Ectodermal cell (in vitro differentiated cells): ENCODE measurements at regions not wholly inside any gene's neighbourhood (a gene's known extent, or its start where the extent isn't known, plus 50 kb on each side); places are given as distances from the start of the nearest gene placed in this dataset.
"Not testable (repeated sequence)": the region's sequence is repeated elsewhere in the genome, so short reads cannot be mapped to it uniquely, and the experiment has no call there.

Experiments used
- H3K27ac ChIP-seq: 2 replicates; pipeline ENCODE4 v1.7.0; 2013; ENCODE audit warnings: mild to moderate bottlenecking, low read depth, low read length; ENCODE audit not compliant: insufficient read depth, poor library complexity, severe bottlenecking
- H3K27me3 ChIP-seq: 2 replicates; pipeline ENCODE4 v1.7.0; 2013; ENCODE audit warnings: mild to moderate bottlenecking, low read length; ENCODE audit not compliant: insufficient read depth, control insufficient read depth, poor library complexity, severe bottlenecking
- H3K36me3 ChIP-seq: one replicate; pipeline ENCODE4 v1.7.0; 2013; ENCODE audit warnings: low read length; ENCODE audit not compliant: control insufficient read depth, insufficient read depth
- H3K4me1 ChIP-seq: one replicate; pipeline ENCODE4 v1.7.0; 2013; ENCODE audit warnings: low read length; ENCODE audit not compliant: control insufficient read depth, insufficient read depth
- H3K4me3 ChIP-seq: 2 replicates; pipeline ENCODE4 v1.7.0; 2013; ENCODE audit warnings: low read depth, low read length, control low read depth; ENCODE audit not compliant: insufficient read depth
- H3K9me3 ChIP-seq: 2 replicates; pipeline ENCODE4 v1.7.0; 2013; ENCODE audit warnings: mild to moderate bottlenecking, low read length, moderate library complexity; ENCODE audit not compliant: control insufficient read depth
- WGBS, 2 experiments: methylation state at CpG; one replicate each; pipeline ENCODE4 v1.1.7; 2013; ENCODE audit warnings: missing lambda C conversion rate in 2 of 2; 5-methylcytosine and 5-hydroxymethylcytosine counted together

DNA sequence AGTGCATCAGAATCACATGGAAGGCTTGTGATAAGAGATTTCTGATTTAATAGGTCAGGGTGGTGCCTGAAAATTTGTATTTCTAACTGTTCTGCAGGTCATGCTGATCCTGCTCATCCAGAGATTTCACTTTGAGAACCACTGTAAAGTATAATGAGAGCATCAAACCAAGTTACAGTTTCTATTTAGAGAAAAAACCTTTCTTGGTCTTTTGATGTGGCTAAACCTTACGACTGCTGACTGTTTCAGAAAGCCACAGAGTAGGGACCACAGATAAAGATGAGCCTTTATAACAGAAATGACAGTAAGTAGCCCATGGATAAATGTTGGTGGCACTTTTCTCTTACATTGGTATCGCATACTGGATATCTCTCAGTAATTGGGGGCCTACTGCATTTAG is 109.4 kb upstream of the FANCL start:
- no peaks in the 10 kb centered on the region for H3K36me3 ChIP-seq
- H3K4me1 ChIP-seq, result no peaks in the 10 kb centered on the region
- H3K27ac ChIP-seq, result no peak overlapping the region
- H3K9me3 ChIP-seq, result no peaks in the 10 kb centered on the region
- H3K27me3 ChIP-seq, result no peaks in the 10 kb centered on the region
- no peak overlapping the region for H3K4me3 ChIP-seq
- 92 to 94% methylated on average over 2 of the region's 2 CpGs for WGBS, 2 experiments

DNA sequence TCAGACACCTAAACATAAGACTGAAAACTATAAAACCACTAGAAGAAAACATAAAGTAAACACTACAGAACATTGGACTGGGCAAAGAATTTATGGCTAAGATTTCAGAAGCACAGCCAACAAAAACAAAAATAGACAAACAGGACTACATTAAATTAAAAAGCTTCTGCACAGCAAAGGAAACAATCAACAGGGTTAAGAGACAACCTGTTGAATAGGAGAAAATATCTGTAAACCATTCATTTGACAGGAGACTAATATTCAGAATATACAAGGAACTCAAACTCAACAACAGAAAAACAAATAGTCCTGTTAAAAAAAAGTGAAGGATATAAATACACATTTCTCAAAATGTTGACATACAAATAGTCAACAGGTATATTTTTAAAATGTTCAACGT is 106.7 kb upstream of the FANCL start:
- Histone ChIP-seq H3K4me1 (no peaks in the 10 kb centered on the region), H3K27ac (no peak overlapping the region), H3K9me3 (no peaks in the 10 kb centered on the region), H3K36me3 (no peaks in the 10 kb centered on the region), H3K27me3 (no peaks in the 10 kb centered on the region), H3K4me3 (no peak overlapping the region)
- WGBS, 2 experiments, result 80% methylated on average over 1 of the region's 1 CpG; no CpG with 5 or more reads in 1 of the 2 experiments

DNA sequence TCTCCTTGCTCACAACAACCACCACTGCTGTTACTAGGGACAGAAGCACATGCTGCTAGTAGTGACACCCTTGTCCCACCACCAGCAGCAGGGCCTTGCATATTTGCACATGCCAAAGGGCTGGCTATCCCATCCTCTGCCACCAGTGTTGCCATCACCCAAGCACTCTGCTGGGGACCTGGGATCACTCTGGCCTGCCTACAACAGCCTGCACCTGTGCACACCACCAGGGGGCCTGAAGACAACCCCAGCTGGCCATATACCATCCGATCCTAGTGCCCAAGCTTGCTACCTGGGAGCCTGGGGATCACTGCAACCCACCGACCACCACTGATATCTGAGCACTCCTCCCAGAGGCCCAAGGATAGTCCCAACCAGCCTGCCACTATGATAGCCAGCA is 99.9 kb upstream of the FANCL start:
- H3K4me1 ChIP-seq, result no peaks in the 10 kb centered on the region
- no peak overlapping the region for H3K4me3 ChIP-seq
- no peak overlapping the region for H3K27ac ChIP-seq
- WGBS, 2 experiments, result 86 to 94% methylated on average over 2 of the region's 2 CpGs
- no peaks in the 10 kb centered on the region for H3K27me3 ChIP-seq
- no peaks in the 10 kb centered on the region for H3K9me3 ChIP-seq
- no peaks in the 10 kb centered on the region for H3K36me3 ChIP-seq

DNA sequence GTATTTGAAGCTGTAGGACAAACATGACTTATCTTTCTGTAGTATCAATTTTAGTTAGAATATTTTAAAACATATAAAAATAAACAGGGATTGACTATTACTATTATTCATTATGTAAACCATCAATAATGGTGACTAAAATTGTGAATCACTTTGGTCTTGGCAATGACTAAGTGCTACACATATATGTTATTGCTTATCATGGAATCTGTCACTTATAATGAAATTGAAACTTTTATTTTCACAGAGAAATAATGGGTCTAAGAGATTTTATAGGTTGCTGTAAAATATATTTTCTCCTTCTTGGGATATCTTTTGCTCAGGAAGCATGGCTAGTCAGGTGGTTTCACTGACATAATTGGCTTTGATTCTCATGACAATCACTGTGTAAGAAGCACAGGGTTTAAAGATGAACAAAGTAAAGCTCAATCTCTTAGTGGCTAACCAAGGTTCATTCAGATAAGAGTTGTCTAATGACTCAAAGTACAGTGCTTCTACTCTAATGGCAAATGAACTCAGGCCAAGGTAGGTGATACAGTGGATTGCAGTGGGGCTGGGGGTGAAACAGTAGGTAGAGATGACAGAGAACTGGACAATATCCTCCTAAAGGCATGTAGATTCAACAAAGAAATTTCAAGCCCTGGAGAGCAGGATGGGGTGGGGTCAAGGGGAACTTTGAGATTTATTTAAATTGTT is 98.6 kb upstream of the FANCL start:
- H3K27ac ChIP-seq, result no peak overlapping the region
- no peaks in the 10 kb centered on the region for H3K27me3 ChIP-seq

DNA sequence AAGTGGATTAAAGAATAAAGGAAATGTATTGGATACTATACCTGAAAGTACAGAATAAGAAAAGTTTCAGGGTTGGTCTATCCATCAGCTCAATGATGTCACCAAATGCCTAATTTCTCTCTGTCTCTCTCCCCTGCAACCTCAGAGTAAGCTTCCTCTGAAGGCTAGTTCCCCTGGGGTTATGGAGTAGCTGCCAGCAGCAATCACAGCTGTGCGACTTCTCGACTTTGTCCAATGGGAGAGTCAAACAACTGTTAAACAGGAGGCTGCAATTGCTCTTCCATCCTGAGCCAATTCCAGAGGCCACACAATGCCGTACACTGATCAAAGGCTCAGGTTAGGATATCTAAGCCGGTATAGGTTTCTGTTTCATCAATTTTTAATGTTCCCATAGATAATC is 95.3 kb upstream of the FANCL start:
- 92 to 95% methylated on average over 3 to 4 of the region's 4 CpGs for WGBS, 2 experiments
- Histone ChIP-seq H3K4me3 (no peak overlapping the region), H3K27me3 (no peaks in the 10 kb centered on the region), H3K27ac (no peak overlapping the region), H3K36me3 (no peaks in the 10 kb centered on the region), H3K4me1 (no peaks in the 10 kb centered on the region), H3K9me3 (no peaks in the 10 kb centered on the region)

More for the DNA sequence above, 98.6 kb upstream of the FANCL start:
- H3K9me3 ChIP-seq, result no peaks in the 10 kb centered on the region
- H3K4me1 ChIP-seq, result no peaks in the 10 kb centered on the region
- H3K4me3 ChIP-seq, result no peak overlapping the region
- no peaks in the 10 kb centered on the region for H3K36me3 ChIP-seq

DNA sequence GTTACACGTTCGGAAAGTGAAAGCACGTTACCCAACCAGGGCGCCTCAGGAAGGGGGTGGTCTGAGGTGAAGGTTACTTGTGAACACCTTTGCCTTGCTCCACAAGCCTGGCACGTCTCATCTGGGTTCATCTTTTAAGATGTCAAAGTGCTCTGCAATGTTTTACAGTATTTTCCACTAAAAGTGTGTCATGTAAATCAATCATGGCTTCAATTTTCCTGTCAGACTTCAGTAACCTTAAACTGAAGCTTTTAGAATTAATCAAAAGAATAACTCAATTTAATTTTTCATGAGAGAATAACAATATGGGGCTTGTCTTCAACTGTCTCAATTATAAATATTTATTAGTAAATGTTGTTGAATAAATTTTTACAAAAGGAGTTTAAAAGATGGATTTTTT is 93.3 kb upstream of the FANCL start:
- no peaks in the 10 kb centered on the region for H3K9me3 ChIP-seq
- H3K4me1 ChIP-seq, result no peaks in the 10 kb centered on the region
- H3K27ac ChIP-seq, result no peak overlapping the region
- no peaks in the 10 kb centered on the region for H3K27me3 ChIP-seq
- 90 to 99% methylated on average over 5 of the region's 5 CpGs for WGBS, 2 experiments
- no peaks in the 10 kb centered on the region for H3K36me3 ChIP-seq
- H3K4me3 ChIP-seq, result no peak overlapping the region

DNA sequence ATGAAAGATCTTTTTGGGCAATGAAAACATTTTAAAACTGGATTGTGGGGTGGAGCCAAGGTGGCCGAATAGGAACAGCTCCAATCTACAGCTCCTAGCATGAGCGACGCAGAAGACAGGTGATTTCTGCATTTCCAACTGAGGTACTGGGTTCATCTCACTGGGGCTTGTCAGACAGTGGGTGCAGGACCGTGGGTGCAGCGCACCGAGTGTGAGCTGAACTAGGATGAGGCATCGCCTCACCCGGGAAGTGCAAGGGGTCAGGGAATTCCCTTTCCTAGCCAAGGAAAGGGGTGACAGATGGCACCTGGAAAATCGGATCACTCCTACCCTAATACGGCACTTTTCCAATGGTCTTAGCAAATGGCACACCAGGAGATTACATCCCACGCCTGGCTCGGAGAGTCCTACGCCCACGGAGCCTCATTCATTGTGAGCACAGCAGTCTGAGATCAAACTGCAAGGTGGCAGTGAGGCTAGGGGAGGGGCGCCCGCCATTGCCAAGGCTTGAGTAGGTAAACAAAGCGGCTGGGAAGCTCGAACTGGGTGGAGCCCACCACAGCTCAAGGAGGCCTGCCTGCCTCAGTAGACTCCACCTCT is 84.3 kb upstream of the FANCL start:
- not testable (repeated sequence) for H3K27ac ChIP-seq, H3K4me1 ChIP-seq, H3K36me3 ChIP-seq, H3K4me3 ChIP-seq, H3K27me3 ChIP-seq, H3K9me3 ChIP-seq
- WGBS, 2 experiments, result 90 to 91% methylated on average over 18 of the region's 18 CpGs

DNA sequence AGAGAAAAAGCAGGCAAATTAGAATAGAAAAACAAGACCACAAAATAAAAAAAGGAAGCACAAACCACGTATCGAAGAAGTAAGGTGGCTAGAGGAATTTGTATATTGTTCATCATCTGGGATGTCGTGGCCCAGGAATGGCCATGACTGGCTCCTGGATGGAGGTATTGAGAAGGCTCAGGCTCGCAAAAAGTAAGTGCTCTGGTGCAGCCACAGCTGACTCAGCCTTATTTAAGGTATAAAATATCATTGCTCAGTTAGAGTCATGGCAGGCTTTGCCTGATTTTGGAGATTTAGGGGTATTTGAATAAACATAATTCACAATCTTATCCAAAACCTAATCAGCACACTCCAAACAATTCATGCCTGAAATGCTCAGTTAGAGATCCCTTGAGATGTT is 78.4 kb upstream of the FANCL start:
- Histone ChIP-seq H3K27ac (no peak overlapping the region), H3K9me3 (no peaks in the 10 kb centered on the region), H3K27me3 (no peaks in the 10 kb centered on the region), H3K4me1 (no peaks in the 10 kb centered on the region), H3K4me3 (no peak overlapping the region), H3K36me3 (no peaks in the 10 kb centered on the region)
- WGBS, 2 experiments, result 79 to 87% methylated on average over 4 of the region's 4 CpGs

DNA sequence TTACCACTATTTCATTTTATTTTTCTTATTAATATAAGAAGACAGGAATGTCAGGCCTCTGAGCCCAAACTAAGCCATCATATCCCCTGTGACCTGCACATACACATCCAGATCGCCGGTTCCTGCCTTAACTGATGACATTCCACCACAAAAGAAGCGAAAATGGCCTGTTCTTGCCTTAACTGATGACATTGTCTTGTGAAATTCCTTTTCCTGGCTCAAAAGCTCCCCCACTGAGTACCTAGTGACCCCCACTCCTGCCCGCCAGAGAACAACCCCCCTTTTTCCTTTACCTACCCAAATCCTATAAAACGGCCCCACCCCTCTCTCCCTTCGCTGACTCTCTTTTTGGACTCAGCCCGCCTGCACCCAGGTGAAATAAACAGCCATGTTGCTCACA is 77.8 kb upstream of the FANCL start:
- H3K4me3 ChIP-seq, H3K9me3 ChIP-seq, H3K27ac ChIP-seq, H3K27me3 ChIP-seq, H3K36me3 ChIP-seq, H3K4me1 ChIP-seq: not testable (repeated sequence)
- WGBS, 2 experiments, result 65 to 66% methylated on average over 7 of the region's 7 CpGs

DNA sequence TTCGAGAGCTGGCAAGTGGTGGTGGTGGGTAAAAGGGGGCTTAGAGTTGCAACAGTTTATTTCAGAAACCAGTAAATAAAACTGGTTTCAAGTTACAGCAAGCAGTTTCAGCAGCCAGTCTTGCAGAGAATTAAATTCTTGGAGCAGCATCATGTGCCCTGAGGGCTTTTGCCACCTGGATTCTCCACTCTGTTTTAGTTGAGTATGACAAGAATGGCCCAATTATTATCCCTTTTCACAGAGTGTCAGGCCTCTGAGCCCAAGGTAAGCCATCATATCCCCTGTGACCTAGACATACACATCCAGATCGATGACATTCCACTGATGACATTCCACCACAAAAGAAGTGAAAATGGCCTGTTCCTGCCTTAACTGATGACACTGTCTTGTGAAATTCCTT is 72.8 kb upstream of the FANCL start:
- Histone ChIP-seq H3K4me3 (no peak overlapping the region), H3K36me3 (no peaks in the 10 kb centered on the region), H3K9me3 (no peaks in the 10 kb centered on the region), H3K4me1 (no peaks in the 10 kb centered on the region), H3K27me3 (no peaks in the 10 kb centered on the region), H3K27ac (no peak overlapping the region)
- 66 to 83% methylated on average over 2 of the region's 2 CpGs for WGBS, 2 experiments

DNA sequence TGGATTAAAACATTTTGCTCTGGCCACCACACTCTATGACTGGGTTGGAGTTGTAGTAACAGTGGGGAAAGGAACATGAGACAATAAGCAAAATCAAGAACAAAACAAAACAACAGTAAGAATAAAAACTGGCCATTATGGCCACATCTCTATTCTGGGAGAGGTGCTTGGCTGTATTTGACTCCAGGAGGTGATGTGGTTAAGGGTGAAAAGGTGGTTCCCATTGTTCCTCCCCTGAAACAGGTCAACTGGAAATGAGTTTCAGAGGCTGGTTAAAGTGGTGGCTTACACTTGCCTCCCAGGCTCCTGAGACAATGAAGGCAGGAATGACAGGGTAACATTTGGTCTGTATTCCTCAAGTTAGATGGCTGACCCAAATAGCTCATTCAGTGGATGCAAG is 67.3 kb upstream of the FANCL start:
- Histone ChIP-seq H3K4me1 (no peaks in the 10 kb centered on the region), H3K36me3 (no peaks in the 10 kb centered on the region), H3K27ac (no peak overlapping the region), H3K4me3 (no peak overlapping the region), H3K27me3 (no peaks in the 10 kb centered on the region), H3K9me3 (no peaks in the 10 kb centered on the region)
